Ishikawa (cell line): ENCODE measurements at regions not wholly inside any gene's neighbourhood (a gene's known extent, or its start where the extent isn't known, plus 50 kb on each side); places are given as distances from the start of the nearest gene placed in this dataset.

ENCODE experiments used
- CEBPB ChIP-seq: IDR thresholded peaks from 2 replicates; pipeline ENCODE4 v1.6.1; 2012
- CREB1 ChIP-seq: IDR thresholded peaks from 2 replicates; pipeline ENCODE4 v1.6.1; 2012; ENCODE audit warnings: low read depth
- EGR1 ChIP-seq: IDR thresholded peaks from 2 replicates; pipeline ENCODE4 v1.6.1; 2012
- EP300 ChIP-seq: IDR thresholded peaks from 2 replicates; pipeline ENCODE4 v1.6.1; 2012; ENCODE audit warnings: borderline replicate concordance
- FOXM1 ChIP-seq: IDR thresholded peaks from 2 replicates; pipeline ENCODE4 v1.6.1; 2012; ENCODE audit warnings: low read depth, borderline replicate concordance
- MAX ChIP-seq: IDR thresholded peaks from 2 replicates; pipeline ENCODE4 v1.6.1; 2012
- NFIC ChIP-seq: IDR thresholded peaks from 2 replicates; pipeline ENCODE4 v1.6.1; 2012
- RAD21 ChIP-seq: IDR thresholded peaks from 2 replicates; pipeline ENCODE4 v1.6.1; 2012; ENCODE audit warnings: low read depth
- REST ChIP-seq: IDR thresholded peaks from 2 replicates; pipeline ENCODE4 v1.6.1; 2012; ENCODE audit warnings: low read depth, mild to moderate bottlenecking
- TAF1 ChIP-seq: IDR thresholded peaks from 2 replicates; pipeline ENCODE4 v1.6.1; 2012; ENCODE audit warnings: low read depth, mild to moderate bottlenecking
- TCF12 ChIP-seq: IDR thresholded peaks from 2 replicates; pipeline ENCODE4 v1.6.1; 2012; ENCODE audit warnings: low read depth
- TEAD4 ChIP-seq: IDR thresholded peaks from 2 replicates; pipeline ENCODE4 v1.6.1; 2012
- USF1 ChIP-seq: IDR thresholded peaks from 2 replicates; pipeline ENCODE4 v1.6.1; 2012
- YY1 ChIP-seq: IDR thresholded peaks from 2 replicates; pipeline ENCODE4 v1.6.1; 2012; ENCODE audit warnings: low read depth
- ZBTB7A ChIP-seq: IDR thresholded peaks from 2 replicates; pipeline ENCODE4 v1.6.1; 2012; ENCODE audit warnings: low read depth

GRCh38 chr9:31471010-31471409 is 913.4 kb upstream of the ACO1 start:
- TF ChIP-seq REST (no peak), ZBTB7A (no peak), TCF12 (no peak), YY1 (no peak), TAF1 (no peak), FOXM1 (no peak), MAX (no peak), CEBPB (no peak), EP300 (no peak), CREB1 (no peak), NFIC (no peak)

- TF ChIP-seq EGR1 (no peak), TAF1 (no peak), ZBTB7A (no peak), FOXM1 (no peak), EP300 (no peak), TCF12 (no peak), CREB1 (no peak), CEBPB (no peak), NFIC (no peak), TEAD4 (no peak), RAD21 (no peak), YY1 (no peak), USF1 (no peak), REST (no peak), MAX (no peak)
These were observed 897.8 kb upstream of the ACO1 start for GRCh38 chr9:31486630-31487029.

GRCh38 chr9:31490551-31491106 is 893.8 kb upstream of the ACO1 start:
- TF ChIP-seq EGR1 (no peak), ZBTB7A (no peak), FOXM1 (no peak), REST (no peak), MAX (no peak), CREB1 (no peak), YY1 (no peak), TAF1 (no peak), EP300 (no peak), TEAD4 (no peak), USF1 (no peak), TCF12 (no peak), NFIC (no peak), CEBPB (no peak), RAD21 (no peak)

- TF ChIP-seq TCF12 (no peak), MAX (no peak), REST (no peak), YY1 (no peak), NFIC (no peak), TAF1 (no peak), EGR1 (no peak), USF1 (no peak), TEAD4 (no peak), FOXM1 (no peak), CREB1 (no peak), CEBPB (no peak)
These were observed 892.2 kb upstream of the ACO1 start for GRCh38 chr9:31492229-31492628.
